GM12892 (cell line): ENCODE measurements at regions not wholly inside any gene's neighbourhood (a gene's known extent, or its start where the extent isn't known, plus 50 kb on each side); places are given as distances from the start of the nearest gene placed in this dataset.

ENCODE experiments used
- DNase-seq: peaks from one replicate; pipeline ENCODE4 v3.0.0; 2011; ENCODE audit not compliant: insufficient read length
- FAIRE-seq: peaks from 2 replicates; lab custom pipeline; 2011; peaks lifted over from hg19 to GRCh38; lab: Jason Lieb, UNC
- POLR2A ChIP-seq: IDR thresholded peaks from 2 replicates; pipeline ENCODE4 v1.6.1; 2011; ENCODE audit warnings: low read depth, low read length, control low read depth
- POLR2AphosphoS5 ChIP-seq: IDR thresholded peaks from 2 replicates; pipeline ENCODE4 v1.6.1; 2011; ENCODE audit warnings: low read depth, low read length, control low read depth
- TAF1 ChIP-seq: IDR thresholded peaks from 2 replicates; pipeline ENCODE4 v1.6.1; 2011; ENCODE audit warnings: low read depth, mild to moderate bottlenecking, control low read depth, low read length, borderline replicate concordance

DNA sequence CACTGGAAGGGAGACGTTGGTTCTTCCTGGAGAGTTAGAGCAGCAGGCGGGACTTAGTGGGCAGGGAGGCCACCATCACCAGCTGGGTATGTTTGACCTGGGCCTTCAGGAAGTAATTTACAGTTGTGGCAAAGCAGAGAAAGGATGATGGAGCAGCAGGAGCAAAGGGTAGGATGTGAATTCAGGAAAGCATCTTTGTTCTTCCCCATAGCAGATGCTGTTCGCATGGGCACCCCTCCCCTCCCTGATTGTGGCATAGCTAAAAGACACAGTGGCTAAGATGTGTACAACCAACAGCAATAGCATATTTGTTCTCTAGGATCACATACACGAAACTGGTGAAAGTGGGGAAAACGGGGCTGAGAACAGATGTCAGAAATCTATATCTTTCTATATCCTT is 56.3 kb upstream of the ITPRID1 start:
- DNase-seq = no peak
- no peak for TF ChIP-seq POLR2A
- TF ChIP-seq TAF1 = no peak
- no peak for TF ChIP-seq POLR2AphosphoS5
- FAIRE-seq = no peak

DNA sequence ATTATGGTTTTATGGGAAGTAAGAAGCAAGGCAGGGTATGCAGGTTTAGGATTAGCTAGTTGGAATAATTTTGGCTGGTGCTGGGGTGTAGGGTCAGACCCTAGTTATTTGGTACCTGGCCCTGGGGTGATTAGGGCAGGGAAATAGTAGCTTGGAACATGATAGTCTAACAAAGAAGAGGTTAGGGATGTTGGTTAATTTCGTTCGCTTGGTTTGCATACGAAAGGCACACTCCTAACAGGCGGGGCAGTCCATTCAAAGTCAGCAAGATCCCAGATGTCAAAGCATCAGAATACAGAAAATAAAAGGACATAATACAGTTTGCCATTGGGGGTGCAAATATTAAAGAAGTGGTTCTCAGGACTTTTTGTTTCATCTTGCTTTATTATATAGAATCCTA is 55.7 kb upstream of the ITPRID1 start:
- TF ChIP-seq TAF1 (no peak), POLR2A (no peak), POLR2AphosphoS5 (no peak)
- no peak for FAIRE-seq
- DNase-seq = no peak

DNA sequence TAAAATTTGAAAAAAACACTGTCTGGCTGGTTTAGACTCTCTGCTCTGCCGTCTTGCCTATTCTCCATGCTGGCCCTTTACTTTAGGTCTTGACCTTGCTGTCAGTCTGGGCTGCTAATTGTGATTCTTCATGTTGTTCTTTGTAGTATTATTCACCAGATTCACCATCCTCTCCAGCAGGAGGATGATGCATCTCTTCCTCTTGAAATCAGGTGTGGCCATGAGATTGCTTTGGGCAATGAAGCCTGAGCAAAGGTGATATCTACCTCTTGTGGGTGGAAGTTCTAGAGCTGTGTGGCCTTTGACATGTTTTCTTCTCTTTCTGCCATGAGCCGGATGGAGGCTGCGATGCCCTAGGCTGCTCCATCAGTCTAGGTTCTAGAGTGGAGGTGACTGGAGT is 51.3 kb upstream of the ITPRID1 start:
- no peak for FAIRE-seq
- no peak for TF ChIP-seq TAF1
- TF ChIP-seq POLR2A = no peak
- TF ChIP-seq POLR2AphosphoS5 = no peak
- DNase-seq = no peak
